Caco-2 (cell line): ENCODE measurements at regions not wholly inside any gene's neighbourhood (a gene's known extent, or its start where the extent isn't known, plus 50 kb on each side); places are given as distances from the start of the nearest gene placed in this dataset.

Experiments used
- BruUV-seq: library from RNA; stranded (reverse); fragments of 400-500 nt; replicated peaks from 2 replicates; lab custom pipeline; 2021; lab: Mats Ljungman, UMichigan
- CTCF ChIA-PET: fragments of 300-600 bp; sonication (Branson Sonifier 250); formaldehyde crosslinking; loops from one replicate; lab custom pipeline; 2022; ENCODE audit warnings: antibody characterized with exemption; lab: Charles Lee
- POLR2A ChIA-PET: fragments of 300-600 bp; sonication (Branson Sonifier 250); formaldehyde crosslinking; loops from one replicate; lab custom pipeline; 2022; ENCODE audit warnings: antibody characterized with exemption; lab: Charles Lee
- DNase-seq, 2 experiments: peaks; one replicate each; pipeline versions ENCODE4 v3.0.0 to v3.0.0-alpha.2; 2020 to 2022
- H3K27me3 ChIP-seq: replicated peaks from 2 replicates; pipeline ENCODE4 v1.6.0; 2011; ENCODE audit warnings: low read length; ENCODE audit not compliant: control insufficient read depth, insufficient read depth
- H3K36me3 ChIP-seq: 2 replicates; pipeline ENCODE4 v1.5.1; 2011; ENCODE audit warnings: low read length; ENCODE audit not compliant: control insufficient read depth, insufficient read depth
- H3K4me1 ChIP-seq: fragments of 250-450 bp; sonication (Bioruptor Pico); 2 replicates; pipeline ENCODE4 v1.5.1; 2020; ENCODE audit warnings: mild to moderate bottlenecking
- H3K4me3 ChIP-seq: 2 replicates; pipeline ENCODE4 v1.5.1; 2011; ENCODE audit warnings: low read depth, mild to moderate bottlenecking, control low read depth, low read length
- H3K9me3 ChIP-seq: fragments of 250-450 bp; sonication (Bioruptor Pico); 2 replicates; pipeline ENCODE4 v1.5.1; 2020; ENCODE audit warnings: mild to moderate bottlenecking, moderate library complexity
- H3K27ac Mint-ChIP-seq: one replicate; pipeline ENCODE4 v1.8.0; 2022; ENCODE audit warnings: mixed read lengths; ENCODE audit not compliant: unreplicated experiment
- H3K27me3 Mint-ChIP-seq: one replicate; pipeline ENCODE4 v1.8.0; 2022; ENCODE audit warnings: mixed read lengths; ENCODE audit not compliant: insufficient read depth, unreplicated experiment
- H3K36me3 Mint-ChIP-seq: one replicate; pipeline ENCODE4 v1.8.0; 2022; ENCODE audit warnings: mild to moderate bottlenecking, mixed read lengths; ENCODE audit not compliant: insufficient read depth, unreplicated experiment
- H3K4me1 Mint-ChIP-seq: one replicate; pipeline ENCODE4 v1.8.0; 2022; ENCODE audit warnings: low read depth, mixed read lengths; ENCODE audit not compliant: unreplicated experiment
- H3K4me3 Mint-ChIP-seq: one replicate; pipeline ENCODE4 v1.8.0; 2022; ENCODE audit warnings: mild to moderate bottlenecking, moderate library complexity, mixed read lengths; ENCODE audit not compliant: unreplicated experiment
- H3K9me3 Mint-ChIP-seq: one replicate; pipeline ENCODE4 v1.8.0; 2022; ENCODE audit warnings: mixed read lengths; ENCODE audit not compliant: unreplicated experiment
- intact Hi-C: fragments of 100-400 bp; cut with micrococcal nuclease; formaldehyde crosslinking; loops from one replicate; pipeline ENCODE4 v1.10.0; 2022; ENCODE audit not compliant: unreplicated experiment
- TF ChIP-seq, protein P1 (sequence below), 2 experiments: fragments of 200-600 bp in 1 of 2; IDR thresholded peaks; 1 replicate in 1 of 2; 2 replicates in 1 of 2; pipeline versions ENCODE4 v1.5.1 to v1.8.0; 2011 to 2022; ENCODE audit warnings: antibody characterized with exemption in 1 of 2, control low read depth in 1 of 2, inconsistent platforms in 1 of 2, low read depth in 1 of 2, low read length in 1 of 2, mild to moderate bottlenecking in 1 of 2, moderate library complexity in 1 of 2; ENCODE audit not compliant: insufficient read depth in 1 of 2, severe bottlenecking in 1 of 2, unreplicated experiment in 1 of 2

DNA sequence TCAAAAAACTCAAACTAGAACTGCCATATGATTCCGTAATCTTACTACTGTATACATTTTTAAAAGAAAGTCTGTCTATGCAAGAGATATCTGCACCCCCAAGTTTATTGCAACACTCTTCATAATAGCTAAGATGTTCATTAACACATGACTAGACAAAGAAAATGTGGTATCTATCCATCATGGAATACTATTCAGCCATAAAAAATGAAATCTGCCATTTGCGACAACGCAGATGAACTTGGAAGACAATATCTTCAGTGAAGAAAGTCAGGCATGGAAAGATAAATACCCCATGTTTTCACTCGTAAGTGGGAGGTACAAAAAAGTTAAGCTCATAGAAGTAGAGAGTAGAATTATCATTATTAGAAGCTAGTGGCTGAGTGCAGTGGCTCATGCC lies 87.3 kb upstream of the DHRSX start:
- intact Hi-C loops = no loop called here
- POLR2A ChIA-PET = no interaction called here
- Histone ChIP-seq H3K27me3 (no peaks in the 10 kb centered on the region), H3K4me3 (no peak overlapping the region), H3K4me1 (peaks cover 17% of the 10 kb centered on the region), H3K36me3 (no peaks in the 10 kb centered on the region), H3K9me3 (no peaks in the 10 kb centered on the region)
- Mint-ChIP-seq H3K27ac (no peak overlapping the region), H3K4me3 (no peak overlapping the region), H3K9me3 (no peaks in the 10 kb centered on the region), H3K27me3 (no peaks in the 10 kb centered on the region), H3K36me3 (peaks cover 4% of the 10 kb centered on the region), H3K4me1 (peaks cover 2% of the 10 kb centered on the region)
- DNase-seq = no peak
- CTCF ChIA-PET = no interaction called here
- TF ChIP-seq, protein P1, sequence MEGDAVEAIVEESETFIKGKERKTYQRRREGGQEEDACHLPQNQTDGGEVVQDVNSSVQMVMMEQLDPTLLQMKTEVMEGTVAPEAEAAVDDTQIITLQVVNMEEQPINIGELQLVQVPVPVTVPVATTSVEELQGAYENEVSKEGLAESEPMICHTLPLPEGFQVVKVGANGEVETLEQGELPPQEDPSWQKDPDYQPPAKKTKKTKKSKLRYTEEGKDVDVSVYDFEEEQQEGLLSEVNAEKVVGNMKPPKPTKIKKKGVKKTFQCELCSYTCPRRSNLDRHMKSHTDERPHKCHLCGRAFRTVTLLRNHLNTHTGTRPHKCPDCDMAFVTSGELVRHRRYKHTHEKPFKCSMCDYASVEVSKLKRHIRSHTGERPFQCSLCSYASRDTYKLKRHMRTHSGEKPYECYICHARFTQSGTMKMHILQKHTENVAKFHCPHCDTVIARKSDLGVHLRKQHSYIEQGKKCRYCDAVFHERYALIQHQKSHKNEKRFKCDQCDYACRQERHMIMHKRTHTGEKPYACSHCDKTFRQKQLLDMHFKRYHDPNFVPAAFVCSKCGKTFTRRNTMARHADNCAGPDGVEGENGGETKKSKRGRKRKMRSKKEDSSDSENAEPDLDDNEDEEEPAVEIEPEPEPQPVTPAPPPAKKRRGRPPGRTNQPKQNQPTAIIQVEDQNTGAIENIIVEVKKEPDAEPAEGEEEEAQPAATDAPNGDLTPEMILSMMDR (IDR thresholded peaks at IDR 0.05; ENCODE audit: insufficient read depth in 1 of 2, low read depth in 1 of 2, low read length in 1 of 2, severe bottlenecking in 1 of 2, unreplicated experiment in 1 of 2) = no peak
- no TSS peak for BruUV-seq

- POLR2A ChIA-PET = no interaction called here
- BruUV-seq = no TSS peak
- no peaks in the 10 kb centered on the region for H3K4me1 Mint-ChIP-seq
Observed at GRCh38 chrX:2587146-2587545, 86.4 kb upstream of the DHRSX start.

GRCh38 chrX:2585158-2585470 lies 84.3 kb upstream of the DHRSX start:
- H3K36me3 ChIP-seq = no peaks in the 10 kb centered on the region
- DNase-seq = no peak
- ChIA-PET CTCF (no interaction called here), POLR2A (no interaction called here)
- H3K27ac Mint-ChIP-seq = peak overlapping the region; percentile 7
- H3K27me3 Mint-ChIP-seq = no peaks in the 10 kb centered on the region
- H3K4me3 Mint-ChIP-seq = no peak overlapping the region
- peaks cover 4% of the 10 kb centered on the region; the same call in 1 of the 2 replicates for H3K4me1 ChIP-seq
- no TSS peak for BruUV-seq
- no peaks in the 10 kb centered on the region for H3K9me3 Mint-ChIP-seq
- H3K27me3 ChIP-seq = no peaks in the 10 kb centered on the region
- TF ChIP-seq, protein P1 (IDR thresholded peaks at IDR 0.05; ENCODE audit: insufficient read depth in 1 of 2, low read depth in 1 of 2, low read length in 1 of 2, severe bottlenecking in 1 of 2, unreplicated experiment in 1 of 2) = no peak
- no peak overlapping the region for H3K4me3 ChIP-seq
- peaks cover 4% of the 10 kb centered on the region for H3K36me3 Mint-ChIP-seq
- H3K9me3 ChIP-seq = no peaks in the 10 kb centered on the region
- no peaks in the 10 kb centered on the region for H3K4me1 Mint-ChIP-seq
- intact Hi-C loops = no loop called here

More at GRCh38 chrX:2587146-2587545, 86.4 kb upstream of the DHRSX start:
- Histone ChIP-seq H3K4me3 (no peak overlapping the region), H3K36me3 (no peaks in the 10 kb centered on the region), H3K9me3 (no peaks in the 10 kb centered on the region), H3K27me3 (no peaks in the 10 kb centered on the region), H3K4me1 (peaks cover 11% of the 10 kb centered on the region)
- Mint-ChIP-seq H3K36me3 (peaks cover 4% of the 10 kb centered on the region), H3K27me3 (no peaks in the 10 kb centered on the region), H3K27ac (no peak overlapping the region), H3K4me3 (no peak overlapping the region), H3K9me3 (no peaks in the 10 kb centered on the region)
- intact Hi-C loops = no loop called here
- TF ChIP-seq, protein P1 (IDR thresholded peaks at IDR 0.05; ENCODE audit: insufficient read depth in 1 of 2, low read depth in 1 of 2, low read length in 1 of 2, severe bottlenecking in 1 of 2, unreplicated experiment in 1 of 2) = no peak
- CTCF ChIA-PET = no interaction called here
- no peak for DNase-seq
